Activated CD8-positive, alpha-beta memory T cell treated with anti-CD3 and anti-CD28 coated beads, Interleukin-2, amount 50 U/mL, for 1 hour (primary cell): ENCODE measurements at regions not wholly inside any gene's neighbourhood (a gene's known extent, or its start where the extent isn't known, plus 50 kb on each side); places are given as distances from the start of the nearest gene placed in this dataset.
"Not testable (repeated sequence)": the region's sequence is repeated elsewhere in the genome, so short reads cannot be mapped to it uniquely, and the experiment has no call there.

Source experiments
- DNase-seq: peaks from one replicate; pipeline ENCODE4 v3.0.0-alpha.2; 2020; ENCODE audit errors: extremely low read depth

DNA sequence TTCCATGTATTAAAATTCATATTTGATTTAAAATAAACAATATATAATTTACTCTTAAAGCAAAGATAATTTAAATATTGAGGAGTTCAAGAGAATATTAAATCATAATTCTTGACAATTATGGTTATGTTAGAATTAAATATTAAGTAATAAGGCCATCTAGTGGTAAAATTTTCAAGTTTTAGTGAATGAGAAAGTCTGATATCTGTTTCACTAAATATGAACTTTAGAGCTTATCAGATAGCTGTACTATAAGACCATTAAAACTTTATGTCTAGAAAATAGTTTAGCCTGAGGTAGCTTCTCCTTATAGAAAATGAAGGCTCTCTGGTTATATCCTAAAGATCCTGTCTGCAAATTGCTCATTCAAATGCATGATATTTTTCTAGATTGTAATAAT lies 152.1 kb upstream of the PRSS12 start:
- DNase-seq, result not testable (repeated sequence)

DNA sequence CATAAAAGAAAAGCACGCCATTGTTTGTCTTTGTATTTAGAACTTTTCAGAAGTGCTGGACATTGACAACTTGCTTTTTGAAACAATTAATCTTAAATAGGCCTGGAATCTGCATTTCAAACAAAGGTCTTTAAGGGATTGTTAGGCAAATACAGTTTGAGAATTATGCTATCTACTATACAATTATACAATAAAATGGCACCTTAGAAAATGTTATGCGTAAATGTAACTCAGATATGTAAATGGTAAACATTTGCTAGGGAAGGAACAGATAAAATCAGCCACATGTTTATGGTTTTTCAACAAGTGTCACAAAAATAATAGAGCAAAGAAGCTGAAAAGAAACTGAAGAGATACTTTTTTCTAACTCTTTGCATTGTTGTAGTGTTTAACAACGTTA lies 152.7 kb upstream of the PRSS12 start:
- DNase-seq, result not testable (repeated sequence)

DNA sequence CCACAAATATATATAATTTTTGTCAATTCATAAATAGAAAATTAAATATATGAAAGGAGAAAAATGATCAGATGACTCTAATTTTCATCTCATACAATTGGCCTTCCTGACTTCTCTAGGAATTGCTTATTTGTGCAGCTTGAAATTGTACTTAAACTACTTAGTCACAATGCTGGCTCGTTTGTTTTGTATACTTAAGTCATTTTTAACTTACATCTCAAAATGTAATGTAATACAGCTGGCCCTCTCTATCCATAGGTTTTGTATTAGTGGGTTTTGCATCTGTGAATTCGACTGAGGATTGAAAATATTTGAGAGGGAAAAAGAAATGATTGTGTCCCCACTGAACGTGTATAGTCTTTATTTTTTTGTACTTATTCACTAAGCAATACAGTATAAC lies 160.1 kb upstream of the PRSS12 start:
- not testable (repeated sequence) for DNase-seq

DNA sequence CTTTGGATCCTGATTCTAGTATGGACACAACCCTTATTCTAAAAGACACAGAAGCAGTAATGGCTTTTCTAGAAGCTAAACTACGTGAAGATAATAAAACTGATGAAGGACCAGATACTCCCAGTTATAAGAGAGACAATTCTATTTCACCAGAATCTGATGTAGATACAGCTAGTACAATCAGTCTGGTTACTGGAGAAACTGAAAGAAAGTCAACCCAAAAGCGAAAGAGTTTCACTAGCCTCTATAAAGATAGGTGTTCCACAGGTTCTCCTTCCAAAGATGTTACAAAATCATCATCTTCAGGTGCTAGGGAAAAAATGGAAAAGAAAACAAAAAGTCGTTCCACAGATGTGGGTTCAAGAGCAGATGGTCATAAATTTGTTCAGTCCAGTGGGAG lies 161.5 kb upstream of the PRSS12 start:
- not testable (repeated sequence) for DNase-seq

DNA sequence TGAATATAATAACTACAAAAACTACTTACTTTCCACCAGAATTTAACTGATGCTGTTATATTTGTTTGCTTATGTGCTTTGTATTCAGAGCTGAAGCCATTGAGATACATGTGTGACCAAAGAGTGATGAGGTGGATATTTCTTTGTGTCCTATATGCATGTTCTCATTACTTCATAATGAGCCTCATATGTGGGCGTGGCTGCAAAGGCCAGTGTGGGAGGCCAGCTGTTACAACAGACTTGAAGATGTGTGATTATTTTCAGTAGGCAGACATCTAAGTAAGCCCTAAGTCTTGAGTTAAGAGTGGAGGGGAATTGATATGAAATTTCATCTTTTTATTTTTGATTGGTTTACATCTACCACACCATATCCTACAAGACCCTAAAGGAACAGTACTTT lies 163.3 kb upstream of the PRSS12 start:
- DNase-seq, result not testable (repeated sequence)

DNA sequence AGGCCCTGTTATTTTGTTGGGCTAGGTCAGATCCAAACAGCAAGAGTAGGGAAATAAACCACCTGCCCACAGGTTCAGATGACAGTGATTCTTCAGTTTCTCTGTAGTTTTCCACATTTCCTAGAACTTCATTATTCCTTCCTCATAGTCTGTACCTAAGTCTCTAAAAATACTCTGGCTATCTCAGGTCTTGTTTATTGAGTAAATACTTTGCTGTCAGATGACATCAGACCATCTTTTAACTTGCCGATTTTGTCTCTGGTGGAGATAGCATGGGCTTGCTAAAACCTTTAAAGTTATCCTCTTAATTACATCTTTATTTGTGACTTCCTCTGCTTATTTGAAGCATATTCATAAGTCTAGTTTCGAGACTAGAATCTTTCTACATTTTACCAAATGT lies 155.1 kb upstream of the METTL14 start:
- DNase-seq, result not testable (repeated sequence)

DNA sequence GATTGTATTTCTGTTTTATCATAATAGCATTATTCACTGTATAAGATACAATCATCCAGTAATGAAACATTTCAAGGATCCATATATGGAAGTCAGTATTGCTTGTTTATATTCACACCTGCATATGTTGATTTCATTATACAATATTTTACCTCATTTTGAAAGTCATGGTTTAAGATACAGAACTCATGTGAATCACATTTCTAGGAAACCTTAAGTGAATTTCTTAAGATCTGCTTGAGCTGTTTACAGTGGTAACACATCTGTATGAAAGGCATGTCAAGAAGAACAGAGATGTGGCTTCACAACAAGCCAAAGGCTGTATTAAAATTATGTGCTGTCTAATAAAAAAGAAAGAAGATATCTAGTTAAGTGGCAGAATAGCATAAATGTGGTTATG lies 153.2 kb upstream of the METTL14 start:
- not testable (repeated sequence) for DNase-seq

DNA sequence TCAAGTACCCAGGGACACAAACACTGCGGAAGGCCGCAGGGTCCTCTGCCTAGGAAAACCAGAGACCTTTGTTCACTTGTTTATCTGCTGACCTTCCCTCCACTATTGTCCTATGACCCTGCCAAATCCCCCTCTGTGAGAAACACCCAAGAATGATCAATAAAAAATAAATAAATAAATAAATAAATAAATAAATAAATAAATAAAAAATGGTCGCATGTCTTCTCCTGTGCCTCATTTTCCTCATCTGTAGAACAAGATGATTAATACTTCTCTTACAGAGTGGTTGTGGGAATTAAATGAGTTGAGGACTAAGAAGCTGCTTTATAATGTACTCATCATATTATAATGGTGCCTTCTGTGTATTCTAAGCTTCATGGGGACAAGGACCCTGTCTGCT lies 149.4 kb upstream of the METTL14 start:
- not testable (repeated sequence) for DNase-seq

DNA sequence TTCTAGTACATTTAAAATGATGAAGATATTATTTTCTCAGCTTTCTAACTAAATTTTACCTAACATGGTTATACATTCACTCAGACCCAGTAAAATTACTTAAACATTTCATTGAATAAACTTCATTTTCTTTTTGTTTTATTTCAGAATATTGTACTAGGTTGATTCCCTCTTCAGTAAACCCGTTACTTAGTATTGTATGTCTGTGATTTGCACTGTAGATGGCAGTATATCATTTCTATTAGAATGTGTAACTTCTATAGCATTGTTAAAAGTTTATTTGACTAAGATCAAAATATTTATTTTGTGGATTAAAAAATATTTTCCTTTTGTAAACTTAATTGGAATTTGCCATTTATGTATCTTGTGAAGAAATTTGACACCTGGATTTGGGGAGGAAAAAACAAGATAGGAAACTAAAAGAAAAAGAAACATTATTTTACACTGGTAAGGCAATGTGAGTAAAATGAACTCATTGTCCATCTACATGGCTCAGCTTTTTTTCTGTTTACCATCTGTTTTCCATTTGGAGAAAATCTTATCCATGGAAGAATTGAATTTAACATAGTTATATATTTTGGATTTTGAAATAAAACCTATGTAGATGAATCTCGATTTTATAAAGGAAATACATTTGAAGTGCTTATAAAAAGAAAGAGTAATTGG lies 145.6 kb upstream of the METTL14 start:
- not testable (repeated sequence) for DNase-seq

DNA sequence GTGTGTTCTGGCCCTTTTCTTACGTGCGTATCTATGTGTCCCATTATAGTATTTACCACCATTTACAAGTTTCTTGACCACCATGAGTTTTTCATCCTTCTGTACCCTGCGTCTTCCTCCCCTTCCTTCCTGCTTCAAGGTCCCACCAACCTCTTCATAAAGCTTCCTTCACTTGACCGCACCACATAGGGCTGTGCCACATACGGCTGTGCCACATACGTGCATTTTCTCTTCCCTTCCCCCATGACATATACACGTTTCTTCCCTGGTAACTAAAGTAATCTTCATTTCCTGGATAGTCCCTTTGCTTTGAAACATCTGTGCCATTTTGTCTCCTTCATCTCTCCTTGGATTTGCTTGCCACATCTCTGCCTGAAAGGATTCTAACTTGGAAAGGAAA lies 128.6 kb upstream of the METTL14 start:
- not testable (repeated sequence) for DNase-seq

DNA sequence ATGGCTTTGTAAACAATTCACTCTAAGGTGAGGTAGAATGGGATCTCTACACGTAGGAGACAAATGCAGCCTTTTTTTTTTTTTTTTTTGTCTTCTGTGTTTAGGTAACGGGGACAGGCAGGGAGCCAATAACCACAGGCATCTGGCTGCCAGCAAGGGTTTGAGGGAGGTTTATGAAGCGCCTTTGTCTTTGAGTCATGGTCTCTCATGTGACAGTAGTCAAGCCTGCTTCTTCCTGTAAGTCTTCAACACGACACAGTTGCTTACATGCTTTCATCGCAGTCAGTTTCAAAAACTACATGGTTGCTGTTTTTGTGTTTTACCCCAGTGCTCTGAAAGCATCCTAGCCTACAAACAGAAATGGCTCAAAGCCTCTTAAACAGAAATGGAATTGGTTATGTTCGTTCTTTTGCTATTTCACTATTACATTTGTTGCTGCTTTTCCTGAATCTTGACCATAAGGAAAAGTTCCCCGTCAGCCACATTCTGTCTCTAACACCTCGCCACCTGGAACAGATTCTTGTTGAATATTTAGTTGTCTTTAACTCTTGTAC lies 127.8 kb upstream of the METTL14 start:
- no peak for DNase-seq

DNA sequence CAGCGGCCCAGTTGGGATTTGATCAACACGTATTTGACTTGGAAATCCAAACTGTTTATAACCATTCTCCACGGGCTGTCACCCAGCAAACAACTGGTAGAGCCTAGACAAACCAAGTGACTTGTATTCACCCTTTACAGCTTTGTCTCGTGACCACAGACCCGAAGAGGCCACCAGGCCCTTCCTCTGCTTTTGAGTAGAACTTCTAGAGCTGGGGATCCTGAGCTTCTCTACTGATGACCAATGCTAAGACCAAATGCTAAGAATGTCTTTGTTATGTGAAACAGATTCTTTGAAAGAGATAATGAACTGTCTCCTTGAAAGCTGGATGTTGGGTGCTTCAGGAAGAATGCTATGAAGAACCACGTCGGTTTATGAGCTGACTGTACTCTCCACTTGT lies 127.0 kb upstream of the METTL14 start:
- DNase-seq, result not testable (repeated sequence)

DNA sequence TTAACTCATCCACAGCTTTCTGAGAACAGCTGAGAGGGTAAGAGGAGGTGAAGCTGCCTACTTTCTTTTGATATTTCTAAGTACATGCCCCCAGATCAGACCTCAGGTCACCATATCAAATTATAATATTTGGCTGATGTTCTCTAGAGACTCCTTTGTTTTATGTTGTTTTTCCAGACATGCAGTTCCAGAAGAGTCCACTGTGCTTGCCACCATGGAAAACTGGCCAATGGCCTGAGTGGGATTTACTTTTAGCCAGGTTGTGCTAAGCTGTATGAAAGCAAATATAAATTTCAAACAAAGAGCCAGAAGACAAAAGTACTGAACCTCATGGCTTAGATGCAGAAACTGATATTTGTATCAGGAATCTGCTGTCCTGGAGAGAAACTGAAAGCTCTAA lies 123.6 kb upstream of the METTL14 start:
- not testable (repeated sequence) for DNase-seq

DNA sequence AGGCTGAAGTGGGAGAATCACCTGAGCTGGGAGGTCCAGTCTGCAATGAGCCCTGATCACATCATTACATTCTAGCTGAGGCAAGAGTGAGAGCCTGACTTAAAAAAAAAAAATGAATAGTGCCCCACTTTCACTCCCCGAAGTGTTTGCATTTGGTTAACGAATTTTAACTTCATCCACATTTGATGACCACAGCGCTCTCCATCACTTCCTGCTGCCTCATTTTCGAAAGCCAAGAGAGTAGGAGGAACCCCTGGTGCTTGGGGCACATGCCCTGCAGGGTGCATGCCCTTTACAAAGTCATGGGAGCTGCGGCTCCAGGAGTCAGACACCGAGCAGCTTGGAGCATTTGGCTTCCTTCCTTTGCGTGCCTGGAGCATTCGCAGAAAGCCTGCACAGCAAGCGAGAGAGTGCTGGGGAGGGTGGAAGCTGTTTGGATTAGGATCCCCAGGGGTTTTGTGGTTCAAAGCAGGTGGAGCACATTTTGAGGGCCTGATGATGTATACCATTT lies 119.1 kb upstream of the METTL14 start:
- not testable (repeated sequence) for DNase-seq

DNA sequence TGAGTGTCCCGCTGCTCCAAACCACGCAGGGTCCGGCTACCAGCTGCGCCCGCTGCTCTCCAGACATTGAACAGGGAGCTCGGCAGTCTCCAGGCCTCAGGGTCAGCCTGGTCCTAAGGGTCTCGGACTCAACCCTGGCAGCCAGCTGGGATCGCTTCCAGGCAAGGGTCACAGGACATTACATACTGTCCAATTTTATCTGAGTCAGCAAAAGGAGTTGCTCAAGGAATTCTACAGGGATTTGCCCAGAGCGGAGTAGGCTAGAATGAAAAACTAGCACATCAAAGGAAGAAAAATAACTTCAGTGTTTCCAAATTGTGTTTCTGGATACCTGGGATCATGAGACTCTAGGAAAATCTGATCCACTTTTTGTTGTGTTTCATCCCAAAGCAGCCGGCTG lies 112.2 kb upstream of the METTL14 start:
- DNase-seq, result not testable (repeated sequence)

DNA sequence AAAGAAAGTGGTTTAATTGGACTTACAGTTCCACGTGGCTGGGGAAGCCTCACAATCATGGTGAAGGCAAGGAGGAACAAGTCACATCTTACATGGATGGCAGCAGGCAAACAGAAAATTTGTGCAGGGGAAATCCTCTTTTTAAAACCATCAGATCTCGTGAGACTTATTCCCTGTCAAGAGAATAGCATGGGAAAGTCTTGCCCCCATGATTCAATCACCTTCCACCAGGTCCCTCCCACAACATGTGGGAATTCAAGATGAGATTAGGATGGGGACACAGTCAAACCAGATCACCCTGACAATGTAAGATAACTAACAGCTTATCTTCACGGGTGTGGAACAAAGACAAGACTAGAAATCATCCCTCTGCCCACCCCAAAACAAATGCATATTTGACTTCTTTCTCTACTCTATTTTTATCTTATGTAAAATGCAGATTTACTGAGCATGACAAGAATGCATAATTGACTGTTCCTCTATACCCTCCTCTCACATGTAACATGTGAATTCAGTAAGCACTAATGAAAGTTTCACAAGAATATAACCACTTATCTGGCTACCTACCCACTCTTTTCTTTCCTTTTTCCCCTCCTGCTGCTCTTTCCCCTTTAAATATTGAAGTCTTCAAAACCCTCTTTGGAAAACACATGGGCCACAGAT lies 110.8 kb upstream of the METTL14 start:
- not testable (repeated sequence) for DNase-seq

DNA sequence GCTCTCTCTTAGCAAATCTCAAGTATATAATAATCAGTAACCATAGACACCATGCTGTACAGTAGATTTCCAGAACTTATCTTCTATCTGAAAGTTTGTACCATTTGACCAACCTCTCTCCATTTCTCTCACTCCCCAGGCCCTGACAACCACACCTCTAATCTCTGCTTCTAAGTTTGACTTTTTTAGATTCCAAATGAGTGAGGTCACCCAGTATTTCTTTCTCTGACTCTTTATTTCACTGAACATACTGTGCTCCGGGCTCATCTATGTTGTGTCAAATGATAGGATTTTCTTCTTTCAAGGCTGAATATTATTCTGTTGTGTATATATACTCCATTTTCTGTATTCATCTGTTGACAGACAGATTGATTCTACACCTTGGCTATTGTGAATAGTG lies 110.1 kb upstream of the METTL14 start:
- DNase-seq, result not testable (repeated sequence)

DNA sequence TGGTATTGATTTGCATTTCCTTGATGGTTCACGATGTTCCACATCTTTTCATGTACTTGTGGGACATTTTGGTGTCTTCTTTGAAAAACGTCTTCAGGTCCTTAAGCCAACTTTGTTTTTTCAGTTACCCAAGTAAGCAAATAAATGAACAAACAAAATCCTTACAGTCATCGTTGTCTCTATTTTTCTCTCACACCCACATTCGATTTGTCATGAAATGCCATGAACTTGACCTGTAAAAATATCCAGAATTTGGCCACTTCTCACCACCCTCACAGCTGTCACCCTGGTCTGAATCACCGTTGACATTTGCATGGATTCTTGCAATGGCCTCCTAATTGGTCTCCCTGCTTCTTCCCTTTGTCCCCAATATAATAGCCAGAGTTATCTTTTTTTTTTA lies 109.5 kb upstream of the METTL14 start:
- DNase-seq, result not testable (repeated sequence)

DNA sequence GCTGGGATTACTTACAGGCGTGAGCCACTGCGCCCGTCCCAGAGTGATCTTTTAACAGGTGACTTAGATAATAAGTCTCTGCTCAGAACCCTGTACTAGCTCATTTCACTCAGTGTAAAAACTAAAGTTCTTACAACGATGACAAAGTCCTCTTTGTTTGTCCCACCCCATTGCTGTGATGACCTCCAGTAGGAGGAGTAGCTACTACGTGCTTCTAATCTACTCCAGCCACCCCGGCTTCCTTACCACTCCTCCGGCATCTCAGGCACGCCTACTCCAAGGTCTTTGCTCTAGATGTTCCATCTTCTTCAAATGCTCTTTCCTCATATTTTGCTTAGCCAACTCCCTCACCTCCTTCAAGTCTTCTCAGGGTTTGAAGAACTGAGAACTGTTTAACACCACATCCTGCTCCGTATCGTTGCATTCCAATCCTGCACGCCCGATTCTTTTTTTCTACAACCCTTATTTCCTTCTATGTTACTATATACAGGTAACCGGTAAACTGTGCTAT lies 108.4 kb upstream of the METTL14 start:
- DNase-seq, result not testable (repeated sequence)

DNA sequence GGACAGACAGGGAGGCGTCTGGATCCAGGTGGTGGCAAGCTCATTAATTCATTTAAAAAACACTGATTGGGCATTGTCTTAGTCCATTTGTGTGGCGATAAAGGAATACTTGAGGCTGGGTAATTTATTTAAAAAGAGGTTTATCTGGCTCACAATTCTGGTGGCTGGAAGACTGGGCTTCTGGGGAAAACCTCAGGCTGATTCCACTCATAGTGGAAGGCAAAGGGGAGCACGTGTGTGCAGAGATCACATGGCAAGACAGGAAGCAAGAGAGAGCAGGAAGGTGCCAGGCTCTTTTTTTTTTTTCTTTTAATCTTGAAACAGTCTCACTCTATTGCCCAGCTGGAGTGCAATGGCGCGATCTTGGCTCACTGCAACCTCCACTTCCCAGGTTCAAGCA lies 100.2 kb upstream of the METTL14 start:
- no peak for DNase-seq

DNA sequence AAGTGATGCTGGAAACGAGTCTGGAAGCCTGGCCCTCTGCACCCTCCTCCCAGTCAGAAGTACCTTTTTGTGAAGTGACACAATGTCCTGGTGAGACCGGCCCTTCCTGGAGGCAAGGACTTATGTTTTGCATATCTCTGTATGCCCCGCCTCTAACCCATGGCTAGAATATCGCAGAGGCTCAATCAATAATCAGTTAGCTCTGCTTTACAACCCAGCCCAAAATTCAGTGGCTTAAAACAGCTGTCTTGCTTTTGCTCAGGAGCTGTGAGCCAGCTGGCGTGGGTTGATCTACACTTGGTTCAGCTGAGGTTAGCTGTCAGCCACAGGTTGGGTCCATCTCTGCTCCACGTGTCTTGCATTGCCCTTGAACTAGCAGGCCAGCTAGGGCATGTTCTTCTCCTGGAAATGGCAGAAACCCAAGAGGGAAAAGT lies 98.8 kb upstream of the METTL14 start:
- no peak for DNase-seq

DNA sequence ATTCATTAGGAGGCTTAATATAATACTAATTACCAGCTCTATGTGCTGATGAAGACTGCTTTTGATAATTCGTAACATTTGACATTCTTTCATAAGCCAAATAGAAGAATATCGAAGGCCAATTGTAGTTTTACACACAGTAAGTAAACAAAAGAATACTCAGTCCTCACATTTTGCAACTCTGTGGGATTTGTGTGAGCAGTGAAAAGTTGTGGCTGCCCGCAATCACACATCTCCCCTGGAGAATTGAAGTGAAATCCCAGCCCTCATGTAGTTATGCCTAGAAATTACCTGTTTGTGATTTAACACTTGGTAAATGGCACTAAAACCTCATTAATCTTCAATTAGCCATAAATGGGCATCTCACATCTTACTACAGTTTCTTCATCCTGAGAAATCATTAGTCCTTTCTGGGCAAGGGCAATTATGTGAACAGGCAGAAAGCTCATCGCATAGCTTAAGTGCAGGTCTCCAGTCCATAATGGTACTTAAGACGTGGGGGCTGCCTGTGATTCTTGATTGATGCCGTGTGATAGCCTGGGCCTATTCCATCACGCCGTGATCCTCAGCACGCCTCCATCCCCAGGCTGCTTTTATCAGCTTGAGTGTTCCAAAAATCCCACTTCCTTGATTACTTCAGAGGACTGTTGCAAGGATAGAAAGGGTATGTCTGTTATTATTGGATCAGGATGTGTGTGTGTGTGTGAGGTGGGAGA lies 97.9 kb upstream of the METTL14 start:
- DNase-seq, result no peak
